Type B pancreatic cell (in vitro differentiated cells): ENCODE measurements at regions not wholly inside any gene's neighbourhood (a gene's known extent, or its start where the extent isn't known, plus 50 kb on each side); places are given as distances from the start of the nearest gene placed in this dataset.

Source experiments
- DNase-seq: peaks from one replicate; pipeline ENCODE4 v3.0.0; 2021; ENCODE audit warnings: mixed read lengths; ENCODE audit not compliant: unreplicated experiment; ENCODE audit errors: extremely low spot score
- H3K27ac Mint-ChIP-seq: 2 replicates; pipeline ENCODE4 v1.8.0; 2021; ENCODE audit warnings: mild to moderate bottlenecking, mixed read lengths
- H3K27me3 Mint-ChIP-seq: 2 replicates; pipeline ENCODE4 v1.8.0; 2021; ENCODE audit warnings: mixed read lengths
- H3K36me3 Mint-ChIP-seq: 2 replicates; pipeline ENCODE4 v1.8.0; 2021; ENCODE audit warnings: mixed read lengths
- H3K4me1 Mint-ChIP-seq: one replicate; pipeline ENCODE4 v1.8.0; 2021; ENCODE audit warnings: mixed read lengths; ENCODE audit not compliant: unreplicated experiment
- H3K4me3 Mint-ChIP-seq: 2 replicates; pipeline ENCODE4 v1.8.0; 2021; ENCODE audit warnings: mild to moderate bottlenecking, mixed read lengths
- H3K9me3 Mint-ChIP-seq: 2 replicates; pipeline ENCODE4 v1.8.0; 2021; ENCODE audit warnings: mixed read lengths
- CTCF ChIP-seq: fragments of 200-600 bp; sonication (generic); conservative IDR thresholded peaks from 2 replicates; pipeline ENCODE4 v1.5.0; 2021; ENCODE audit warnings: antibody characterized with exemption, mild to moderate bottlenecking

- Mint-ChIP-seq H3K4me3 (no peak overlapping the region), H3K9me3 (no peaks in the 10 kb centered on the region), H3K36me3 (no peaks in the 10 kb centered on the region), H3K27ac (no peak overlapping the region), H3K4me1 (no peaks in the 10 kb centered on the region), H3K27me3 (no peaks in the 10 kb centered on the region)
- DNase-seq: no peak
- no peak for TF ChIP-seq CTCF
Observed at GRCh38 chr4:132071815-132072214, 1077.3 kb upstream of the PCDH10 start.

GRCh38 chr4:132076829-132077228, 1072.3 kb upstream of the PCDH10 start:
- Mint-ChIP-seq H3K36me3 (no peaks in the 10 kb centered on the region), H3K9me3 (no peaks in the 10 kb centered on the region), H3K27ac (no peak overlapping the region), H3K27me3 (no peaks in the 10 kb centered on the region), H3K4me3 (no peak overlapping the region), H3K4me1 (no peaks in the 10 kb centered on the region)
- no peak for DNase-seq
- TF ChIP-seq CTCF: peak; percentile 47

GRCh38 chr4:132085105-132085504, 1064.0 kb upstream of the PCDH10 start:
- no peak for DNase-seq
- no peaks in the 10 kb centered on the region for H3K36me3 Mint-ChIP-seq

GRCh38 chr4:132094017-132094416, 1055.1 kb upstream of the PCDH10 start:
- DNase-seq: no peak
- no peak for TF ChIP-seq CTCF
- Mint-ChIP-seq H3K36me3 (no peaks in the 10 kb centered on the region), H3K27me3 (no peaks in the 10 kb centered on the region), H3K9me3 (peaks cover 8% of the 10 kb centered on the region), H3K27ac (no peak overlapping the region), H3K4me1 (no peaks in the 10 kb centered on the region), H3K4me3 (no peak overlapping the region)

More at GRCh38 chr4:132085105-132085504, 1064.0 kb upstream of the PCDH10 start:
- no peak for TF ChIP-seq CTCF
- H3K9me3 Mint-ChIP-seq: peaks cover 6% of the 10 kb centered on the region
- H3K4me3 Mint-ChIP-seq: no peak overlapping the region
- no peaks in the 10 kb centered on the region for H3K4me1 Mint-ChIP-seq
- H3K27me3 Mint-ChIP-seq: no peaks in the 10 kb centered on the region
- H3K27ac Mint-ChIP-seq: no peak overlapping the region

- no peaks in the 10 kb centered on the region for H3K36me3 Mint-ChIP-seq
- no peak overlapping the region for H3K27ac Mint-ChIP-seq
- H3K9me3 Mint-ChIP-seq: peaks cover 8% of the 10 kb centered on the region
- DNase-seq: no peak
- no peaks in the 10 kb centered on the region for H3K4me1 Mint-ChIP-seq
- H3K4me3 Mint-ChIP-seq: no peak overlapping the region
- H3K27me3 Mint-ChIP-seq: no peaks in the 10 kb centered on the region
- no peak for TF ChIP-seq CTCF
Observed at GRCh38 chr4:132097041-132097440, 1052.1 kb upstream of the PCDH10 start.

- no peaks in the 10 kb centered on the region for H3K9me3 Mint-ChIP-seq
- no peaks in the 10 kb centered on the region for H3K27me3 Mint-ChIP-seq
- no peak overlapping the region for H3K27ac Mint-ChIP-seq
- H3K36me3 Mint-ChIP-seq: no peaks in the 10 kb centered on the region
- TF ChIP-seq CTCF: no peak
- no peak for DNase-seq
- no peak overlapping the region for H3K4me3 Mint-ChIP-seq
- no peaks in the 10 kb centered on the region for H3K4me1 Mint-ChIP-seq
Observed at GRCh38 chr4:132101526-132101925, 1047.6 kb upstream of the PCDH10 start.
